Activated CD8-positive, alpha-beta T cell treated with anti-CD3 and anti-CD28 coated beads, Interleukin-2, amount 10 ng/mL, durations not matched to agents 7 days and 5 days (primary cell): ENCODE measurements at regions not wholly inside any gene's neighbourhood (a gene's known extent, or its start where the extent isn't known, plus 50 kb on each side); places are given as distances from the start of the nearest gene placed in this dataset.

ENCODE experiments used
- ATAC-seq: fragments of 150-1000 bp; cut with Tn5 transposase; one replicate; pipeline ENCODE4 v1.10.0; 2021; ENCODE audit warnings: moderate library complexity
- CTCF ChIA-PET: fragments of 350-600 bp; sonication (Branson Sonifier 250); formaldehyde crosslinking; loops from one replicate; lab custom pipeline; 2021; ENCODE audit warnings: antibody characterized with exemption; lab: Charles Lee
- POLR2A ChIA-PET: fragments of 350-600 bp; sonication (Branson Sonifier 250); formaldehyde crosslinking; loops from one replicate; lab custom pipeline; 2021; ENCODE audit warnings: antibody characterized with exemption; lab: Charles Lee
- DNase-seq: peaks from one replicate; pipeline ENCODE4 v3.0.0-alpha.2; 2020
- H3K27ac Mint-ChIP-seq: one replicate; pipeline ENCODE4 v1.8.0; 2021; ENCODE audit warnings: mild to moderate bottlenecking, mixed read lengths
- H3K27me3 Mint-ChIP-seq: one replicate; pipeline ENCODE4 v1.8.0; 2021; ENCODE audit warnings: low read depth, mixed read lengths
- H3K36me3 Mint-ChIP-seq: one replicate; pipeline ENCODE4 v1.8.0; 2021; ENCODE audit warnings: low read depth, mixed read lengths
- H3K4me1 Mint-ChIP-seq: one replicate; pipeline ENCODE4 v1.8.0; 2021; ENCODE audit warnings: low read depth, mixed read lengths
- H3K4me3 Mint-ChIP-seq: one replicate; pipeline ENCODE4 v1.8.0; 2021; ENCODE audit warnings: mild to moderate bottlenecking, mixed read lengths
- H3K9me3 Mint-ChIP-seq: one replicate; pipeline ENCODE4 v1.8.0; 2022; ENCODE audit warnings: mixed read lengths; ENCODE audit not compliant: insufficient read depth

DNA sequence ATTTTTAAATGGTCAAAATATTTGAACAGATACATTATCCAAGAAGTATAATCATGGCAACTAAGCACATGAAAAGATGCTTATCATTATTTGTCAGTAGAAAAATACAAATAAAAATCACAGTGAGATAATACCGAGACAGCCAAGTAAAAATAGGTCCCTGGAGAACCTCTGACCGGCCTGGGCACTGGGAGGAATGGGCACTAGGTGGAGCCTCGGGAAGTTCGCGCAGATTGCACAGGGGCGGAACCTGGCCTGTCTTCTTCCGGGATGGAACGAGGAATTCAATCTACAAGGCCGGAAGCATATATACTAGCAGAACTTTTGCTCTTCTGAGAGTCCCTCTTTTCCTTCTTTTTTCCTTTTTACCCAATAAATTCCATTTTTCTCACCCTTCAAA is 148.5 kb upstream of the CHRM3 start:
- no peaks in the 10 kb centered on the region for H3K27me3 Mint-ChIP-seq
- no peak overlapping the region for H3K27ac Mint-ChIP-seq
- H3K9me3 Mint-ChIP-seq = no peaks in the 10 kb centered on the region
- H3K36me3 Mint-ChIP-seq = no peaks in the 10 kb centered on the region
- ATAC-seq = no peak
- no peak for DNase-seq
- H3K4me3 Mint-ChIP-seq = no peak overlapping the region
- no peaks in the 10 kb centered on the region for H3K4me1 Mint-ChIP-seq
- POLR2A ChIA-PET = no interaction called here
- CTCF ChIA-PET = no interaction called here

GRCh38 chr1:239233626-239234025 is 152.7 kb upstream of the CHRM3 start:
- Mint-ChIP-seq H3K36me3 (no peaks in the 10 kb centered on the region), H3K27ac (no peak overlapping the region), H3K27me3 (no peaks in the 10 kb centered on the region), H3K4me1 (no peaks in the 10 kb centered on the region), H3K9me3 (no peaks in the 10 kb centered on the region), H3K4me3 (no peak overlapping the region)
- ChIA-PET POLR2A (no interaction called here), CTCF (no interaction called here)
- ATAC-seq (no peak), DNase-seq (no peak)

GRCh38 chr1:239232921-239233320 is 153.4 kb upstream of the CHRM3 start:
- H3K4me3 Mint-ChIP-seq = no peak overlapping the region
- no peak for DNase-seq
- H3K4me1 Mint-ChIP-seq = no peaks in the 10 kb centered on the region
- ChIA-PET POLR2A (no interaction called here), CTCF (no interaction called here)
- no peaks in the 10 kb centered on the region for H3K27me3 Mint-ChIP-seq
- ATAC-seq = no peak
- no peak overlapping the region for H3K27ac Mint-ChIP-seq
- H3K36me3 Mint-ChIP-seq = no peaks in the 10 kb centered on the region
- no peaks in the 10 kb centered on the region for H3K9me3 Mint-ChIP-seq

GRCh38 chr1:239228451-239228850 is 157.9 kb upstream of the CHRM3 start:
- Mint-ChIP-seq H3K4me3 (no peak overlapping the region), H3K9me3 (peaks cover 7% of the 10 kb centered on the region), H3K4me1 (no peaks in the 10 kb centered on the region), H3K27me3 (no peaks in the 10 kb centered on the region), H3K36me3 (no peaks in the 10 kb centered on the region), H3K27ac (no peak overlapping the region)
- ATAC-seq (no peak), DNase-seq (no peak)
- ChIA-PET CTCF (no interaction called here), POLR2A (no interaction called here)

GRCh38 chr1:239225396-239225795 is 161.0 kb upstream of the CHRM3 start:
- POLR2A ChIA-PET = no interaction called here
- no peaks in the 10 kb centered on the region for H3K36me3 Mint-ChIP-seq
- CTCF ChIA-PET = no interaction called here
- ATAC-seq (no peak), DNase-seq (no peak)
- H3K27me3 Mint-ChIP-seq = no peaks in the 10 kb centered on the region
- H3K27ac Mint-ChIP-seq = no peak overlapping the region
- peaks cover 28% of the 10 kb centered on the region for H3K9me3 Mint-ChIP-seq
- no peak overlapping the region for H3K4me3 Mint-ChIP-seq
- no peaks in the 10 kb centered on the region for H3K4me1 Mint-ChIP-seq

GRCh38 chr1:239224100-239224499 is 162.3 kb upstream of the CHRM3 start:
- Mint-ChIP-seq H3K4me1 (no peaks in the 10 kb centered on the region), H3K27me3 (no peaks in the 10 kb centered on the region), H3K9me3 (peaks cover 28% of the 10 kb centered on the region), H3K36me3 (no peaks in the 10 kb centered on the region), H3K27ac (no peak overlapping the region), H3K4me3 (no peak overlapping the region)
- ATAC-seq (no peak), DNase-seq (no peak)
- POLR2A ChIA-PET = no interaction called here
- CTCF ChIA-PET = no interaction called here

DNA sequence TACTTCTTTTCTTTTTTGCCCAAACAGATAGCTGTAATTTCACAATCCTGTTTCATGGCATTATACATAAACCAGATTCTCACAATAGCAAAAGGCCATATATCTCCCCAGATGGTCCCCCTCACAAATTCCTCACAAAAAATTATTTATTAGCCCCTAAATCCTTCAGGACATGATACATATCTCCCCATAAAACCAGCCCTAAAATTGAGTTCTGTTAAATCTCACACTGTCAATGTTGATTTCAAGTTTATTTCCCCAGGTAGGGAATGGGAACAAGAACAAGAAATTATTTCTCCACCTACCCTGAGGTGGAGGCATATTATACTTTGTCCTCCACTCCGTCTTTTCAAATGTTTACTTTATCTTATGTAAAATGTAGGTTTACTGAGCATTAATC is 163.4 kb upstream of the CHRM3 start:
- DNase-seq (no peak), ATAC-seq (no peak)
- Mint-ChIP-seq H3K36me3 (no peaks in the 10 kb centered on the region), H3K9me3 (peaks cover 28% of the 10 kb centered on the region), H3K27ac (no peak overlapping the region), H3K27me3 (no peaks in the 10 kb centered on the region), H3K4me1 (no peaks in the 10 kb centered on the region), H3K4me3 (no peak overlapping the region)
- POLR2A ChIA-PET = no interaction called here
- CTCF ChIA-PET = no interaction called here

DNA sequence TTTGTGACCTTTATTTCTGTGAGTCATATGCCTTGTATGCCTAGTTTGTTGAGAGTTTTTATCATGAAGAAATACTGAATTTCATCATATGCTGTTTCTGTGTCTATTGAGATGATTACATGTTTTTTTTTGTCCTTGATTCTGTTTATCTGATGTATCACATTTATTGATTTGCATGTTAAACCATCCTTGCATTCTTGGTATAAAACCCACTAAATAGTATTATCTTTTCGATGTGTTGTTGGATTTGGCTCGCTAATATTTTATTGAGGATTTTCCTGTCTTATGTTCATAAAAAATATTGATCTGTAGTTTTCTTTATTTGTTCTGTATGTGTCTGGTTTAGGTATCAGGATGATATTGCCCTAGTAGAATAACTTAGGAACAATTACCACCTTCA is 164.7 kb upstream of the CHRM3 start:
- no peak for DNase-seq
- ChIA-PET CTCF (interaction anchor here (0.6 kb wide), 1 partner anchor 41 kb away, joined by 3 read pairs; no protein-coding TSS in a partner anchor), POLR2A (no interaction called here)
- ATAC-seq = no peak
- H3K36me3 Mint-ChIP-seq = no peaks in the 10 kb centered on the region
- no peaks in the 10 kb centered on the region for H3K27me3 Mint-ChIP-seq
- H3K4me3 Mint-ChIP-seq = no peak overlapping the region
- H3K9me3 Mint-ChIP-seq = peaks cover 28% of the 10 kb centered on the region
- H3K4me1 Mint-ChIP-seq = no peaks in the 10 kb centered on the region
- no peak overlapping the region for H3K27ac Mint-ChIP-seq

- ChIA-PET POLR2A (no interaction called here), CTCF (no interaction called here)
- ATAC-seq (no peak), DNase-seq (no peak)
- H3K27ac Mint-ChIP-seq = no peak overlapping the region
- no peaks in the 10 kb centered on the region for H3K4me1 Mint-ChIP-seq
- no peak overlapping the region for H3K4me3 Mint-ChIP-seq
- H3K27me3 Mint-ChIP-seq = no peaks in the 10 kb centered on the region
- H3K36me3 Mint-ChIP-seq = no peaks in the 10 kb centered on the region
- peaks cover 21% of the 10 kb centered on the region for H3K9me3 Mint-ChIP-seq
These were observed 166.7 kb upstream of the CHRM3 start for GRCh38 chr1:239219679-239220078.

GRCh38 chr1:239218301-239218700 is 168.1 kb upstream of the CHRM3 start:
- CTCF ChIA-PET = no interaction called here
- POLR2A ChIA-PET = no interaction called here
- no peak for DNase-seq
- Mint-ChIP-seq H3K27ac (no peak overlapping the region), H3K4me3 (no peak overlapping the region), H3K27me3 (no peaks in the 10 kb centered on the region), H3K36me3 (no peaks in the 10 kb centered on the region), H3K9me3 (peaks cover 19% of the 10 kb centered on the region), H3K4me1 (no peaks in the 10 kb centered on the region)
- no peak for ATAC-seq

DNA sequence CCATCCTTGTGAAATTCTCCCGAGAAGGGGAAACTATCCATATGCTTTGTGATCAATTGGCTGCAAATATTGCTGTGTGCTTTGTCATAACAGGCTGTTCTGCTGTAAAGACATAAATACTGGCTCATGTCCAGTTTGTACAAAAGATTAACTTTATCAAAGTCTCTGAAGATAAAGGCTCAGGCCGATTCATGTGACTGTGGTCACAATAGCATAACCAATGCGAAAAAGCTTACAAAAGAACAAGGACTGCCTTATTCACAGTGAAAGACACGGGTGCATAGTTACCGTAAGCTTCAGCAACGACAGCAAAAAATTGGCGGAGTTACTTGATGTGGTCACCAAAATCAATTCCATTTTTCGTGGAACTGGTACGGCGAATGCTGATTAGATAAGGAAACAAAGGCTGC is 173.6 kb upstream of the CHRM3 start:
- no peak overlapping the region for H3K4me3 Mint-ChIP-seq
- ATAC-seq = no peak
- ChIA-PET POLR2A (no interaction called here), CTCF (no interaction called here)
- H3K9me3 Mint-ChIP-seq = no peaks in the 10 kb centered on the region
- no peaks in the 10 kb centered on the region for H3K36me3 Mint-ChIP-seq
- H3K27me3 Mint-ChIP-seq = no peaks in the 10 kb centered on the region
- no peak for DNase-seq
- H3K27ac Mint-ChIP-seq = no peak overlapping the region
- no peaks in the 10 kb centered on the region for H3K4me1 Mint-ChIP-seq

DNA sequence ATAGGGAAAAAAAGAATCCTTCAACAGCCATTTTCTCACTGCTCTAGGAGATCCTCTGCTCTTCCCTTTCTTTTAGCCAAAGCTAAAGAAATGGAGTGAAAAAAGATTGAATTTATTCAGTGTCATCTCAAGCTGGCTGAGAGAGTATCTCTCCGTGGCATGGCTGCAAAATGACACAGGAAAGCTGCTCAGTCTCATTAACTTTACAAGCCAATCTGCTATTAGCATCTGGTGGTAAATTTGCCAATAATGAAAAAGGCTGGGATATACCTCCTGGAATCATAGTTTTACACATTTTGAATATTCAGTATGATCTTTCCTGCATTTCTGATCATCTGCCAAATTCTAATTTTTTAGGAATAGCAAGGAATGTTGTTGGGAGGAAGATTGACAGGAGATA is 176.8 kb upstream of the CHRM3 start:
- no peak for DNase-seq
- no peaks in the 10 kb centered on the region for H3K9me3 Mint-ChIP-seq
- H3K27me3 Mint-ChIP-seq = no peaks in the 10 kb centered on the region
- no peak overlapping the region for H3K27ac Mint-ChIP-seq
- ATAC-seq = no peak
- ChIA-PET POLR2A (no interaction called here), CTCF (no interaction called here)
- H3K4me1 Mint-ChIP-seq = no peaks in the 10 kb centered on the region
- no peak overlapping the region for H3K4me3 Mint-ChIP-seq
- no peaks in the 10 kb centered on the region for H3K36me3 Mint-ChIP-seq

- ATAC-seq (no peak), DNase-seq (no peak)
- ChIA-PET CTCF (no interaction called here), POLR2A (no interaction called here)
- no peaks in the 10 kb centered on the region for H3K9me3 Mint-ChIP-seq
- H3K27ac Mint-ChIP-seq = no peak overlapping the region
- no peaks in the 10 kb centered on the region for H3K4me1 Mint-ChIP-seq
- H3K4me3 Mint-ChIP-seq = no peak overlapping the region
- no peaks in the 10 kb centered on the region for H3K36me3 Mint-ChIP-seq
- H3K27me3 Mint-ChIP-seq = no peaks in the 10 kb centered on the region
These were observed 182.0 kb upstream of the CHRM3 start for GRCh38 chr1:239204401-239204800.
